MM.1S (cell line): ENCODE measurements at regions not wholly inside any gene's neighbourhood (a gene's known extent, or its start where the extent isn't known, plus 50 kb on each side); places are given as distances from the start of the nearest gene placed in this dataset.

ENCODE experiments used
- CTCF ChIP-seq: fragments of 300-600 bp; sonication (generic); IDR thresholded peaks from 2 replicates; pipeline ENCODE4 v1.5.1; 2016; ENCODE audit warnings: antibody characterized with exemption, low read length, mixed read lengths
- EZH2 ChIP-seq: fragments of 300-600 bp; sonication (generic); optimal IDR thresholded peaks from 2 replicates; pipeline ENCODE3; 2017; ENCODE audit warnings: low read depth, mild to moderate bottlenecking, antibody characterized with exemption, low read length, mixed read lengths
- EZH2phosphoT487 ChIP-seq: fragments of 300-600 bp; sonication (generic); IDR thresholded peaks from 2 replicates; pipeline ENCODE4 v1.6.1; 2018; ENCODE audit warnings: antibody characterized with exemption, low read length

GRCh38 chr11:116478669-116479668 is 293.8 kb downstream of the BUD13 start:
- TF ChIP-seq CTCF (no peak), EZH2 (no peak), EZH2phosphoT487 (no peak)
